ENCODE measurements at regions not wholly inside any gene's neighbourhood (a gene's known extent, or its start where the extent isn't known, plus 50 kb on each side); places are given as distances from the start of the nearest gene placed in this dataset.

DNA sequence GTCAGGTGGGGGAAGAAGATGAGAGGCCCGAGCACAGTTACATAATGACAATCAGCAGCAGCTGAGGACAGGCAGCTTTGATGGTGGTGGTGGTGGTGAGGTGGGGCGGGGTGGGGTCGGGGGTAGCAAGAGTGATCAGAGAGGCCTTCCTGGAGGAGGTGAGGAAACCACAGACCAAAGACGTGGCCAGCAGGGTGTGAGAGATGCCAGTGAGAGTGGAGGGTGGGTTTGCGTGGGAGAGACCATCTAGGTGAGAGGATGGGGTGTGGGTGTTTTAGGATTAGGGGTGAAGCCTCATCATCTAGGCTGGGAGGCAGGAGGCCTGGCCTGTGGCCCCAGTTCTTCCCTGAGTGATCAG lies 76.0 kb upstream of the TOX2 start:
- ChIA-PET POLR2A (ENCODE audit: low non-redundant PET) (no interaction called here), CTCF (no interaction called here)
- Histone ChIP-seq H3K27ac (ENCODE audit: low read depth, low read length, poor library complexity, severe bottlenecking) (no peak overlapping the region), H3K4me1 (ENCODE audit: insufficient read depth, low read length, poor library complexity, severe bottlenecking) (no peaks in the 10 kb centered on the region), H3K36me3 (ENCODE audit: insufficient read depth, low read length, poor library complexity, severe bottlenecking) (no peaks in the 10 kb centered on the region), H3K9me3 (ENCODE audit: low read depth, low read length, poor library complexity, severe bottlenecking) (no peaks in the 10 kb centered on the region), H3K27me3 (replicated peaks; ENCODE audit: insufficient read depth, low read depth, low read length, poor library complexity) (no peaks in the 10 kb centered on the region), H3K4me3 (ENCODE audit: low read depth, low read length, poor library complexity, severe bottlenecking) (no peak overlapping the region)
- DNase-seq (ENCODE audit: low spot score): no peak
- no TSS peak for BruUV-seq (replicated peaks)
- intact Hi-C loops (cut with micrococcal nuclease; ENCODE audit: unreplicated experiment): no loop called here
- TF ChIP-seq, protein P1, sequence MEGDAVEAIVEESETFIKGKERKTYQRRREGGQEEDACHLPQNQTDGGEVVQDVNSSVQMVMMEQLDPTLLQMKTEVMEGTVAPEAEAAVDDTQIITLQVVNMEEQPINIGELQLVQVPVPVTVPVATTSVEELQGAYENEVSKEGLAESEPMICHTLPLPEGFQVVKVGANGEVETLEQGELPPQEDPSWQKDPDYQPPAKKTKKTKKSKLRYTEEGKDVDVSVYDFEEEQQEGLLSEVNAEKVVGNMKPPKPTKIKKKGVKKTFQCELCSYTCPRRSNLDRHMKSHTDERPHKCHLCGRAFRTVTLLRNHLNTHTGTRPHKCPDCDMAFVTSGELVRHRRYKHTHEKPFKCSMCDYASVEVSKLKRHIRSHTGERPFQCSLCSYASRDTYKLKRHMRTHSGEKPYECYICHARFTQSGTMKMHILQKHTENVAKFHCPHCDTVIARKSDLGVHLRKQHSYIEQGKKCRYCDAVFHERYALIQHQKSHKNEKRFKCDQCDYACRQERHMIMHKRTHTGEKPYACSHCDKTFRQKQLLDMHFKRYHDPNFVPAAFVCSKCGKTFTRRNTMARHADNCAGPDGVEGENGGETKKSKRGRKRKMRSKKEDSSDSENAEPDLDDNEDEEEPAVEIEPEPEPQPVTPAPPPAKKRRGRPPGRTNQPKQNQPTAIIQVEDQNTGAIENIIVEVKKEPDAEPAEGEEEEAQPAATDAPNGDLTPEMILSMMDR (conservative IDR thresholded peaks at IDR 0.05; ENCODE audit: low read depth, low read length): no peak
- TF ChIP-seq EZH2 (IDR thresholded peaks at IDR 0.05; ENCODE audit: borderline replicate concordance, low read depth, low read length, poor library complexity, severe bottlenecking): no peak

DNA sequence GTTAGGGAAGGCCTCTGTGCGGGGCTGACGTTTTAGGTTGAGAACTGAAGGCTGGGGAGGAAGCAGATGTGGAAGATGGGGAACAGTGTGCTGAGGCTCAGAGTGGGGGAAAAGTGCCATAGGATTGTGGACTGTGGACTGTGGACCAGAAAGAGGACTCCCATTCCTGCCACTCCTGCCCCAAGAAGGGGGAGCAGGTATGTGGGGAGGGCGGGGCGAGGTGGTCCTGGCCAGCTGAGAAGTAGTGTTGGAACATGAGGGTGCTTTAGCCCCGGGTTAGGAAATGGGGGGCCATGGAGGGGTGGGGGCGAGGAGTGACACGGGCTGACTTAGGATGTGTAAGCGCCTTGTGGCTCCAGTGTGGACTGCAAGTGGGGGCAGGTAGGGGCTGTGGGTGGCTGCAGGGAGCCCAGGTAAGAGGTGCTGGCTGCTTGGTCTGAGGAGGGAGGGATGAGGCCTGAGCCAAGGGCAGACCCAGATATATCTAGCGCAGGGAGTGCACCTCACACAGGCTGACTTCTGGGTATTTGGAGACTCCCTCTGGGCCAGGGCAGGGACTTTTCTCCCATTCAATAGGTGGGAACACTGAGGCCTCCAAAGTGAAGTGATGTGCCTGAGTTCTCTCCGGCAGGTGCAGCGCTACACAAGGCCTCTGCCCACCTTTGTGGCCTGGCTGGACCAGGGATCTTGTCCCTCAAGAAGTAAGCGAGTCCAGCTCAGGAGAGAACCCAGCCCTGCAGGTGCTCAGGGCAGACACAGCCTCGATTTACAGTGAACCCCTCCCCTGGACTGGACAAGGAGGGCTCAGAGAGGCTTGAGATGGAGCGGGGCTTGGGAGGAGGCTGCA lies 76.6 kb upstream of the TOX2 start:
- Histone ChIP-seq H3K9me3 (ENCODE audit: low read depth, low read length, poor library complexity, severe bottlenecking) (no peaks in the 10 kb centered on the region), H3K27me3 (replicated peaks; ENCODE audit: insufficient read depth, low read depth, low read length, poor library complexity) (no peaks in the 10 kb centered on the region), H3K4me3 (ENCODE audit: low read depth, low read length, poor library complexity, severe bottlenecking) (no peak overlapping the region), H3K27ac (ENCODE audit: low read depth, low read length, poor library complexity, severe bottlenecking) (no peak overlapping the region), H3K36me3 (ENCODE audit: insufficient read depth, low read length, poor library complexity, severe bottlenecking) (no peaks in the 10 kb centered on the region), H3K4me1 (ENCODE audit: insufficient read depth, low read length, poor library complexity, severe bottlenecking) (no peaks in the 10 kb centered on the region)
- no TSS peak for BruUV-seq (replicated peaks)
- intact Hi-C loops (cut with micrococcal nuclease; ENCODE audit: unreplicated experiment): no loop called here
- ChIA-PET CTCF (no interaction called here), POLR2A (ENCODE audit: low non-redundant PET) (no interaction called here)
- no peak for DNase-seq (ENCODE audit: low spot score)
- no peak for TF ChIP-seq EZH2 (IDR thresholded peaks at IDR 0.05; ENCODE audit: borderline replicate concordance, low read depth, low read length, poor library complexity, severe bottlenecking)
- TF ChIP-seq, protein P1 (conservative IDR thresholded peaks at IDR 0.05; ENCODE audit: low read depth, low read length): no peak

DNA sequence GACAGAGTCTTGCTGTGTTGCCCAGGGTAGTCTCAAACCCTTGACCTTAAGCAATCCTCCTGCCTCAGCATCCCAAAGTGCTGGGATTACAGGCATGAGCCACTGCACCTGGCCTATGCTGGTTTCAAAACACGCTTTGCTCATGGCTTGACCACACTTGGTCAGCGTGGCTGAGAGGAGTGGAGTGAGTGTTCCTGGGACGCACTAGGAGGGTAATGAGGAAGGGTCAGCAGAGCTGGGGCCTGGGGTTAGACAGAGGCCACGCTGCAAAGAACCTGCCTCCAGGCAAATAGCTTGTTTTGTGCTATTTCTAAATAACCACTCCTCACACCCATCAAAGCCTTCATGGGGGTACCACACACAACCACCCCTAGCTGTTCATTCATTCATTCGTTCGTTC lies 77.9 kb upstream of the TOX2 start:
- no peak for TF ChIP-seq EZH2 (IDR thresholded peaks at IDR 0.05; ENCODE audit: borderline replicate concordance, low read depth, low read length, poor library complexity, severe bottlenecking)
- TF ChIP-seq, protein P1 (conservative IDR thresholded peaks at IDR 0.05; ENCODE audit: low read depth, low read length): no peak
- intact Hi-C loops (cut with micrococcal nuclease; ENCODE audit: unreplicated experiment): no loop called here
- Histone ChIP-seq H3K27me3 (replicated peaks; ENCODE audit: insufficient read depth, low read depth, low read length, poor library complexity) (no peaks in the 10 kb centered on the region), H3K4me1 (ENCODE audit: insufficient read depth, low read length, poor library complexity, severe bottlenecking) (no peaks in the 10 kb centered on the region), H3K27ac (ENCODE audit: low read depth, low read length, poor library complexity, severe bottlenecking) (no peak overlapping the region), H3K4me3 (ENCODE audit: low read depth, low read length, poor library complexity, severe bottlenecking) (no peak overlapping the region), H3K36me3 (ENCODE audit: insufficient read depth, low read length, poor library complexity, severe bottlenecking) (no peaks in the 10 kb centered on the region), H3K9me3 (ENCODE audit: low read depth, low read length, poor library complexity, severe bottlenecking) (no peaks in the 10 kb centered on the region)
- POLR2A ChIA-PET (ENCODE audit: low non-redundant PET): no interaction called here
- no TSS peak for BruUV-seq (replicated peaks)
- DNase-seq (ENCODE audit: low spot score): no peak
- CTCF ChIA-PET: no interaction called here
